GM23338 (cell line): ENCODE measurements at regions not wholly inside any gene's neighbourhood (a gene's known extent, or its start where the extent isn't known, plus 50 kb on each side); places are given as distances from the start of the nearest gene placed in this dataset.

Source experiments
- ATAC-seq: fragments of 200-7000 bp; cut with Tn5 transposase; 3 replicates; pipeline ENCODE4 v1.9.1; 2020
- DNase-seq: peaks from one replicate; pipeline ENCODE4 v3.0.0-alpha.2; 2015; ENCODE audit warnings: low spot score
- H2AFZ ChIP-seq: fragments of 200-600 bp; sonication (generic); 2 replicates; pipeline ENCODE4 v1.8.0; 2016; ENCODE audit warnings: antibody characterized with exemption, mild to moderate bottlenecking, moderate library complexity
- H3F3A ChIP-seq: fragments of 200-600 bp; sonication (generic); replicated peaks from 2 replicates; pipeline ENCODE4 v1.8.0; 2017; ENCODE audit warnings: antibody characterized with exemption, mixed run types, low read depth
- H3K27ac ChIP-seq: fragments of 200-600 bp; sonication (generic); 2 replicates; pipeline ENCODE4 v1.6.1; 2016; ENCODE audit warnings: low read depth
- H3K27me3 ChIP-seq: fragments of 200-600 bp; sonication (generic); 2 replicates; pipeline ENCODE4 v1.8.0; 2016; ENCODE audit warnings: mild to moderate bottlenecking, mixed run types, moderate library complexity; ENCODE audit not compliant: insufficient read depth
- H3K36me3 ChIP-seq: fragments of 200-600 bp; sonication (generic); 2 replicates; pipeline ENCODE4 v1.8.0; 2016; ENCODE audit warnings: mild to moderate bottlenecking; ENCODE audit not compliant: insufficient read depth
- H3K4me1 ChIP-seq: fragments of 200-600 bp; sonication (generic); 2 replicates; pipeline ENCODE4 v1.8.0; 2016; ENCODE audit warnings: mild to moderate bottlenecking, moderate library complexity; ENCODE audit not compliant: insufficient read depth
- H3K4me2 ChIP-seq: fragments of 200-600 bp; sonication (generic); 2 replicates; pipeline ENCODE4 v1.7.1; 2017; ENCODE audit warnings: mixed run types
- H3K4me3 ChIP-seq: fragments of 200-600 bp; sonication (generic); 2 replicates; pipeline ENCODE4 v1.6.1; 2016; ENCODE audit warnings: mixed run types
- H3K79me2 ChIP-seq: fragments of 200-600 bp; sonication (generic); replicated peaks from 2 replicates; pipeline ENCODE4 v1.8.0; 2017; ENCODE audit warnings: mild to moderate bottlenecking; ENCODE audit not compliant: insufficient read depth
- H3K9me2 ChIP-seq: fragments of 200-600 bp; sonication (generic); 2 replicates; pipeline ENCODE4 v1.8.0; 2017; ENCODE audit not compliant: insufficient read depth
- H4K20me1 ChIP-seq: fragments of 200-600 bp; sonication (generic); replicated peaks from 2 replicates; pipeline ENCODE4 v1.8.0; 2017; ENCODE audit warnings: mild to moderate bottlenecking; ENCODE audit not compliant: insufficient read depth
- H3K27ac Mint-ChIP-seq: 2 replicates; pipeline ENCODE4 v1.8.0; 2020; ENCODE audit warnings: inconsistent platforms, mild to moderate bottlenecking, moderate library complexity, mixed read lengths
- H3K27me3 Mint-ChIP-seq: 3 replicates; pipeline ENCODE4 v1.8.0; 2022; ENCODE audit warnings: low read depth, mild to moderate bottlenecking, moderate library complexity, mixed read lengths, inconsistent platforms; ENCODE audit not compliant: insufficient read depth, poor library complexity
- H3K36me3 Mint-ChIP-seq: 3 replicates; pipeline ENCODE4 v1.8.0; 2021; ENCODE audit warnings: low read depth, mild to moderate bottlenecking, inconsistent platforms, moderate library complexity, mixed read lengths
- H3K4me1 Mint-ChIP-seq: 3 replicates; pipeline ENCODE4 v1.8.0; 2020; ENCODE audit warnings: mild to moderate bottlenecking, inconsistent platforms, mixed read lengths
- H3K4me3 Mint-ChIP-seq: 3 replicates; pipeline ENCODE4 v1.8.0; 2021; ENCODE audit warnings: moderate library complexity, mild to moderate bottlenecking, inconsistent platforms, mixed read lengths
- H3K9me3 Mint-ChIP-seq: 3 replicates; pipeline ENCODE4 v1.8.0; 2020; ENCODE audit warnings: moderate library complexity, mild to moderate bottlenecking, inconsistent platforms, mixed read lengths
- CREB1 ChIP-seq: fragments of 250-450 bp; sonication (Bioruptor Pico); IDR thresholded peaks from 2 replicates; pipeline ENCODE4 v1.5.0; 2020; ENCODE audit warnings: low read depth, mild to moderate bottlenecking, moderate library complexity
- CTCF ChIP-seq, 2 experiments: fragments of 200-600 bp in 1 of 2; sonication (generic) in 1 of 2; conservative IDR thresholded peaks; 2 replicates each; pipeline versions ENCODE4 v1.5.1 to v1.6.1; 2016 to 2017; ENCODE audit warnings: antibody characterized with exemption in 2 of 2, low read depth in 2 of 2, mild to moderate bottlenecking in 2 of 2, moderate library complexity in 1 of 2
- ETS1 ChIP-seq: IDR thresholded peaks from 2 replicates; pipeline ENCODE4 v1.6.1; 2016; ENCODE audit warnings: antibody characterized with exemption
- EZH2 ChIP-seq: fragments of 200-600 bp; sonication (generic); IDR thresholded peaks from one replicate; pipeline ENCODE4 v1.8.0; 2017; ENCODE audit warnings: antibody characterized with exemption, mild to moderate bottlenecking, low read depth; ENCODE audit not compliant: unreplicated experiment
- EZH2phosphoT487 ChIP-seq: fragments of 200-600 bp; sonication (generic); IDR thresholded peaks from one replicate; pipeline ENCODE4 v1.8.1; 2018; ENCODE audit warnings: antibody characterized with exemption; ENCODE audit not compliant: unreplicated experiment
- JUNB ChIP-seq: IDR thresholded peaks from one replicate; pipeline ENCODE4 v1.6.1; 2016; ENCODE audit warnings: antibody characterized with exemption; ENCODE audit not compliant: unreplicated experiment
- NANOG ChIP-seq: IDR thresholded peaks from 2 replicates; pipeline ENCODE4 v1.6.1; 2016; ENCODE audit warnings: antibody characterized with exemption, borderline replicate concordance
- POLR2AphosphoS5 ChIP-seq: IDR thresholded peaks from 2 replicates; pipeline ENCODE4 v1.6.1; 2016; ENCODE audit warnings: antibody characterized with exemption, low read depth
- REST ChIP-seq: IDR thresholded peaks from one replicate; pipeline ENCODE4 v1.6.1; 2018; ENCODE audit warnings: antibody characterized with exemption; ENCODE audit not compliant: unreplicated experiment
- STAT1 ChIP-seq: IDR thresholded peaks from one replicate; pipeline ENCODE4 v1.6.1; 2016; ENCODE audit warnings: antibody characterized with exemption; ENCODE audit not compliant: unreplicated experiment
- ZNF114 ChIP-seq: fragments of 250-450 bp; sonication (Bioruptor Pico); IDR thresholded peaks from 2 replicates; pipeline ENCODE4 v1.5.0; 2020; ENCODE audit warnings: mild to moderate bottlenecking, moderate library complexity
- ZNF331 ChIP-seq: fragments of 250-450 bp; sonication (Bioruptor Pico); IDR thresholded peaks from 2 replicates; pipeline ENCODE4 v1.5.0; 2020; ENCODE audit warnings: low read depth, mild to moderate bottlenecking, moderate library complexity
- ZNF462 ChIP-seq: fragments of 250-450 bp; sonication (Bioruptor Pico); IDR thresholded peaks from 2 replicates; pipeline ENCODE4 v1.5.0; 2020; ENCODE audit warnings: mild to moderate bottlenecking, moderate library complexity

- H3K4me1 ChIP-seq: no peaks in the 10 kb centered on the region
- H3K27me3 ChIP-seq: no peaks in the 10 kb centered on the region
- H2AFZ ChIP-seq: no peak overlapping the region
- H3K9me3 Mint-ChIP-seq: no peaks in the 10 kb centered on the region
- no peak overlapping the region for H3K27ac ChIP-seq
- H3K79me2 ChIP-seq: no peaks in the 10 kb centered on the region
- no peak overlapping the region for H3K4me3 Mint-ChIP-seq
- no peaks in the 10 kb centered on the region for H4K20me1 ChIP-seq
- TF ChIP-seq STAT1 (no peak), ZNF462 (no peak), EZH2phosphoT487 (no peak), CREB1 (CRISPR knock-in tag) (no peak), NANOG (no peak), EZH2 (no peak), ZNF331 (CRISPR knock-in tag) (no peak), ZNF114 (CRISPR knock-in tag) (no peak), POLR2AphosphoS5 (no peak), REST (no peak), JUNB (no peak), CTCF (conservative IDR thresholded peaks at IDR 0.05; ENCODE audit: low read depth in 2 of 2) (no peak), ETS1 (no peak)
- H3K4me3 ChIP-seq: no peak overlapping the region
- no peak for ATAC-seq
- peaks cover 10% of the 10 kb centered on the region for H3K27me3 Mint-ChIP-seq
- no peak for DNase-seq
- no peaks in the 10 kb centered on the region for H3K4me1 Mint-ChIP-seq
- H3K4me2 ChIP-seq: no peak overlapping the region
- H3K9me2 ChIP-seq: 0 out of 2 replicates have a peak, but pooled peaks cover 3% of the 10 kb centered on the region
- H3K36me3 ChIP-seq: no peaks in the 10 kb centered on the region
- no peaks in the 10 kb centered on the region for H3F3A ChIP-seq
- no peak overlapping the region for H3K27ac Mint-ChIP-seq
- H3K36me3 Mint-ChIP-seq: no peaks in the 10 kb centered on the region
Measured at GRCh38 chr2:237012004-237012403, 73.7 kb upstream of the COPS8 start.
